PC-9 (cell line): ENCODE measurements at regions not wholly inside any gene's neighbourhood (a gene's known extent, or its start where the extent isn't known, plus 50 kb on each side); places are given as distances from the start of the nearest gene placed in this dataset.

Experiments
- BruUV-seq: library from RNA; stranded (reverse); fragments of 400-500 nt; replicated peaks from 2 replicates; lab custom pipeline; 2021; lab: Mats Ljungman, UMichigan
- CTCF ChIA-PET: fragments of 300-600 bp; sonication (Branson Sonifier 250); formaldehyde crosslinking; loops from one replicate; lab custom pipeline; 2022; ENCODE audit warnings: antibody characterized with exemption; lab: Charles Lee
- POLR2A ChIA-PET: fragments of 300-600 bp; sonication (Branson Sonifier 250); formaldehyde crosslinking; loops from one replicate; lab custom pipeline; 2022; ENCODE audit warnings: antibody characterized with exemption; ENCODE audit not compliant: unreplicated experiment; lab: Charles Lee
- DNase-seq, 2 experiments: peaks; one replicate each; pipeline versions ENCODE4 v3.0.0 to v3.0.0-alpha.2; 2015 to 2022; ENCODE audit warnings: mixed read lengths in 1 of 2
- H2AFZ ChIP-seq: fragments of 200-600 bp; sonication (generic); 2 replicates; pipeline ENCODE4 v1.8.1; 2017; ENCODE audit warnings: antibody characterized with exemption
- H3F3A ChIP-seq: fragments of 200-600 bp; sonication (generic); 2 replicates; pipeline ENCODE4 v1.8.1; 2017; ENCODE audit warnings: antibody characterized with exemption, mild to moderate bottlenecking, low read depth; ENCODE audit not compliant: insufficient read depth
- H3K27ac ChIP-seq: fragments of 200-600 bp; sonication (generic); 2 replicates; pipeline ENCODE4 v1.6.1; 2016; ENCODE audit warnings: mixed run types
- H3K27me3 ChIP-seq: fragments of 200-600 bp; sonication (generic); 2 replicates; pipeline ENCODE4 v1.6.1; 2016; ENCODE audit warnings: low read depth, mixed run types; ENCODE audit not compliant: insufficient read depth
- H3K36me3 ChIP-seq: fragments of 200-600 bp; sonication (generic); 2 replicates; pipeline ENCODE4 v1.6.1; 2016; ENCODE audit warnings: low read depth, mixed run types
- H3K4me1 ChIP-seq: fragments of 200-600 bp; sonication (generic); replicated peaks from 2 replicates; pipeline ENCODE4 v1.6.1; 2016; ENCODE audit warnings: mixed run types; ENCODE audit not compliant: insufficient read depth
- H3K4me2 ChIP-seq: fragments of 200-600 bp; sonication (generic); 2 replicates; pipeline ENCODE4 v1.6.1; 2017; ENCODE audit warnings: mixed run types
- H3K4me3 ChIP-seq: fragments of 200-600 bp; sonication (generic); 2 replicates; pipeline ENCODE4 v1.6.1; 2016; ENCODE audit warnings: mixed run types
- H3K79me2 ChIP-seq: fragments of 200-600 bp; sonication (generic); 2 replicates; pipeline ENCODE4 v1.6.1; 2017; ENCODE audit warnings: low read depth, mixed run types
- H3K9me2 ChIP-seq: fragments of 200-600 bp; sonication (generic); 2 replicates; pipeline ENCODE4 v1.8.1; 2017; ENCODE audit warnings: mild to moderate bottlenecking; ENCODE audit not compliant: insufficient read depth
- H3K9me3 ChIP-seq: fragments of 200-600 bp; sonication (generic); 2 replicates; pipeline ENCODE4 v1.8.1; 2016; ENCODE audit warnings: low read depth; ENCODE audit not compliant: insufficient read depth
- H4K20me1 ChIP-seq: fragments of 200-600 bp; sonication (generic); 2 replicates; pipeline ENCODE4 v1.8.1; 2017; ENCODE audit not compliant: insufficient read depth
- CTCF ChIP-seq: fragments of 200-600 bp; sonication (generic); conservative IDR thresholded peaks from 2 replicates; pipeline ENCODE4 v1.6.1; 2017; ENCODE audit warnings: mixed run types, antibody characterized with exemption, mild to moderate bottlenecking, moderate library complexity
- EZH2 ChIP-seq: fragments of 200-600 bp; sonication (generic); IDR thresholded peaks from 2 replicates; pipeline ENCODE4 v1.8.0; 2017; ENCODE audit warnings: antibody characterized with exemption, low read depth
- intact Hi-C: fragments of 100-400 bp; cut with micrococcal nuclease; formaldehyde crosslinking; loops from one replicate; pipeline ENCODE4 v1.10.0; 2022; ENCODE audit not compliant: unreplicated experiment

GRCh38 chr6:85385636-85386315, 64.1 kb upstream of the NT5E start:
- POLR2A ChIA-PET: interaction anchor here (0.6 kb wide), 1 partner anchor 176 kb away, joined by 4 read pairs; no protein-coding TSS in a partner anchor
- no peaks in the 10 kb centered on the region for H3F3A ChIP-seq
- H3K27me3 ChIP-seq: no peaks in the 10 kb centered on the region
- H2AFZ ChIP-seq: no peak overlapping the region
- H3K9me2 ChIP-seq: no peaks in the 10 kb centered on the region
- no peaks in the 10 kb centered on the region for H3K79me2 ChIP-seq
- no peaks in the 10 kb centered on the region for H3K9me3 ChIP-seq
- no peaks in the 10 kb centered on the region for H4K20me1 ChIP-seq
- CTCF ChIA-PET: no interaction called here
- no peak overlapping the region for H3K4me2 ChIP-seq
- peaks cover 10% of the 10 kb centered on the region; the same call in 1 of the 2 replicates for H3K4me1 ChIP-seq
- no peak overlapping the region for H3K4me3 ChIP-seq
- BruUV-seq: no TSS peak
- no peak overlapping the region for H3K27ac ChIP-seq
- intact Hi-C loops: no loop called here
- TF ChIP-seq EZH2 (no peak), CTCF (no peak)
- no peak for DNase-seq
- no peaks in the 10 kb centered on the region for H3K36me3 ChIP-seq

- H3K4me2 ChIP-seq: no peak overlapping the region
- no peaks in the 10 kb centered on the region for H3K9me3 ChIP-seq
- H3K36me3 ChIP-seq: no peaks in the 10 kb centered on the region
- no TSS peak for BruUV-seq
- H3K27ac ChIP-seq: no peak overlapping the region
- TF ChIP-seq EZH2 (no peak), CTCF (no peak)
- no peaks in the 10 kb centered on the region for H3K9me2 ChIP-seq
- intact Hi-C loops: no loop called here
- H2AFZ ChIP-seq: no peak overlapping the region
- ChIA-PET CTCF (no interaction called here), POLR2A (no interaction called here)
- no peak for DNase-seq
- no peak overlapping the region for H3K4me3 ChIP-seq
- no peaks in the 10 kb centered on the region for H4K20me1 ChIP-seq
- no peaks in the 10 kb centered on the region for H3F3A ChIP-seq
- no peaks in the 10 kb centered on the region for H3K27me3 ChIP-seq
- H3K4me1 ChIP-seq: no peaks in the 10 kb centered on the region
- no peaks in the 10 kb centered on the region for H3K79me2 ChIP-seq
Measured at GRCh38 chr6:85383042-85383441, 66.8 kb upstream of the NT5E start.

- BruUV-seq: no TSS peak
- Histone ChIP-seq H3K27ac (no peak overlapping the region), H3K9me3 (no peaks in the 10 kb centered on the region), H3K79me2 (no peaks in the 10 kb centered on the region), H3K9me2 (no peaks in the 10 kb centered on the region), H3F3A (no peaks in the 10 kb centered on the region), H3K4me2 (no peak overlapping the region), H4K20me1 (no peaks in the 10 kb centered on the region), H3K36me3 (no peaks in the 10 kb centered on the region), H3K27me3 (no peaks in the 10 kb centered on the region), H3K4me3 (no peak overlapping the region), H2AFZ (no peak overlapping the region), H3K4me1 (no peaks in the 10 kb centered on the region)
- intact Hi-C loops: no loop called here
- ChIA-PET CTCF (no interaction called here), POLR2A (no interaction called here)
- no peak for TF ChIP-seq EZH2
- TF ChIP-seq CTCF: no peak
- no peak for DNase-seq
Measured at GRCh38 chr6:85382541-85382940, 67.3 kb upstream of the NT5E start.
